ENCODE measurements at regions not wholly inside any gene's neighbourhood (a gene's known extent, or its start where the extent isn't known, plus 50 kb on each side); places are given as distances from the start of the nearest gene placed in this dataset.
A peak's percentile ranks its signal among the peaks of the same experiment; 100 is the strongest.

GRCh38 chr7:12139416-12139815 lies 71.7 kb upstream of the TMEM106B start:
- H3K9me2 ChIP-seq (replicated peaks; ENCODE audit: insufficient read depth) = no peaks in the 10 kb centered on the region
- no peaks in the 10 kb centered on the region for H3K4me1 ChIP-seq (ENCODE audit: insufficient read depth)
- H4K20me1 ChIP-seq (ENCODE audit: insufficient read depth, poor library complexity, severe bottlenecking) = no peaks in the 10 kb centered on the region
- no peak overlapping the region for H3K4me2 ChIP-seq
- H3K36me3 ChIP-seq (replicated peaks; ENCODE audit: insufficient read depth, low read depth) = no peaks in the 10 kb centered on the region
- TF ChIP-seq, protein P1, sequence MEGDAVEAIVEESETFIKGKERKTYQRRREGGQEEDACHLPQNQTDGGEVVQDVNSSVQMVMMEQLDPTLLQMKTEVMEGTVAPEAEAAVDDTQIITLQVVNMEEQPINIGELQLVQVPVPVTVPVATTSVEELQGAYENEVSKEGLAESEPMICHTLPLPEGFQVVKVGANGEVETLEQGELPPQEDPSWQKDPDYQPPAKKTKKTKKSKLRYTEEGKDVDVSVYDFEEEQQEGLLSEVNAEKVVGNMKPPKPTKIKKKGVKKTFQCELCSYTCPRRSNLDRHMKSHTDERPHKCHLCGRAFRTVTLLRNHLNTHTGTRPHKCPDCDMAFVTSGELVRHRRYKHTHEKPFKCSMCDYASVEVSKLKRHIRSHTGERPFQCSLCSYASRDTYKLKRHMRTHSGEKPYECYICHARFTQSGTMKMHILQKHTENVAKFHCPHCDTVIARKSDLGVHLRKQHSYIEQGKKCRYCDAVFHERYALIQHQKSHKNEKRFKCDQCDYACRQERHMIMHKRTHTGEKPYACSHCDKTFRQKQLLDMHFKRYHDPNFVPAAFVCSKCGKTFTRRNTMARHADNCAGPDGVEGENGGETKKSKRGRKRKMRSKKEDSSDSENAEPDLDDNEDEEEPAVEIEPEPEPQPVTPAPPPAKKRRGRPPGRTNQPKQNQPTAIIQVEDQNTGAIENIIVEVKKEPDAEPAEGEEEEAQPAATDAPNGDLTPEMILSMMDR (IDR thresholded peaks at IDR 0.05; ENCODE audit: poor library complexity) = no peak
- TF ChIP-seq EZH2phosphoT487 (IDR thresholded peaks at IDR 0.05; ENCODE audit: low read depth, severe bottlenecking, unreplicated experiment) (no peak), EZH2 (IDR thresholded peaks at IDR 0.05; ENCODE audit: borderline replicate concordance) (no peak)
- H3K4me3 ChIP-seq = no peak overlapping the region
- no peak for DNase-seq (ENCODE audit: low spot score)
- H3K79me2 ChIP-seq = no peaks in the 10 kb centered on the region
- no peaks in the 10 kb centered on the region for H3K27me3 ChIP-seq
- no peak overlapping the region for H3K27ac ChIP-seq
- H3K9me3 ChIP-seq (ENCODE audit: low read depth) = no peaks in the 10 kb centered on the region
- H2AFZ ChIP-seq = no peak overlapping the region
- WGBS (ENCODE audit: low lambda C conversion rate, missing lambda C conversion rate) = 92% methylated on average over 6 of the region's 6 CpGs

DNA sequence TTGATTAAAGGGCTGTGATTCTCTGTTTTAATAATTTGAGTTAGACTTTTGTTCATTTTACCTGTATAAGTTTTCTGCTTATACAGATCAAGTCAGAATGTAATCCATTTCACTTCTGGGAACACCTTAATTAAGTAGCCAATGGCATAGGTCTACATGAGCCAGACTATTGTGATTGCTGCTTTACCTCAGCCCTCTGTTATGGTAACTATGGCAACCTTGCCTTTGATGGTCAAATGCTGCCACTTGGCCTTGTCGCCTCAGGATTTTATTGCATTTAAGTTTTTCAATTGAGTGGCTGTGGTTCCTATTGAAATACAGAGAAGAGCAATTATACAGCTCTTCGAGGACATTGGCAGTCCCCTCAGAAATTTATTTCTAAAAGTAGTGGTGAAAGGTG lies 64.3 kb upstream of the TMEM106B start:
- H3K27ac ChIP-seq = no peak overlapping the region
- H3K36me3 ChIP-seq (replicated peaks; ENCODE audit: insufficient read depth, low read depth) = no peaks in the 10 kb centered on the region
- H3K9me3 ChIP-seq (ENCODE audit: low read depth) = no peaks in the 10 kb centered on the region
- H3K4me3 ChIP-seq = no peak overlapping the region
- no peaks in the 10 kb centered on the region for H3K4me1 ChIP-seq (ENCODE audit: insufficient read depth)
- DNase-seq (ENCODE audit: low spot score) = no peak
- TF ChIP-seq EZH2 (IDR thresholded peaks at IDR 0.05; ENCODE audit: borderline replicate concordance) (no peak), EZH2phosphoT487 (IDR thresholded peaks at IDR 0.05; ENCODE audit: low read depth, severe bottlenecking, unreplicated experiment) (no peak)
- TF ChIP-seq, protein P1 (IDR thresholded peaks at IDR 0.05; ENCODE audit: poor library complexity) = no peak
- H2AFZ ChIP-seq = no peak overlapping the region
- H3K79me2 ChIP-seq = no peaks in the 10 kb centered on the region
- WGBS (ENCODE audit: low lambda C conversion rate, missing lambda C conversion rate) = 61% methylated on average over 2 of the region's 2 CpGs
- no peaks in the 10 kb centered on the region for H3K27me3 ChIP-seq
- H4K20me1 ChIP-seq (ENCODE audit: insufficient read depth, poor library complexity, severe bottlenecking) = no peaks in the 10 kb centered on the region
- H3K4me2 ChIP-seq = no peak overlapping the region
- no peaks in the 10 kb centered on the region for H3K9me2 ChIP-seq (replicated peaks; ENCODE audit: insufficient read depth)

DNA sequence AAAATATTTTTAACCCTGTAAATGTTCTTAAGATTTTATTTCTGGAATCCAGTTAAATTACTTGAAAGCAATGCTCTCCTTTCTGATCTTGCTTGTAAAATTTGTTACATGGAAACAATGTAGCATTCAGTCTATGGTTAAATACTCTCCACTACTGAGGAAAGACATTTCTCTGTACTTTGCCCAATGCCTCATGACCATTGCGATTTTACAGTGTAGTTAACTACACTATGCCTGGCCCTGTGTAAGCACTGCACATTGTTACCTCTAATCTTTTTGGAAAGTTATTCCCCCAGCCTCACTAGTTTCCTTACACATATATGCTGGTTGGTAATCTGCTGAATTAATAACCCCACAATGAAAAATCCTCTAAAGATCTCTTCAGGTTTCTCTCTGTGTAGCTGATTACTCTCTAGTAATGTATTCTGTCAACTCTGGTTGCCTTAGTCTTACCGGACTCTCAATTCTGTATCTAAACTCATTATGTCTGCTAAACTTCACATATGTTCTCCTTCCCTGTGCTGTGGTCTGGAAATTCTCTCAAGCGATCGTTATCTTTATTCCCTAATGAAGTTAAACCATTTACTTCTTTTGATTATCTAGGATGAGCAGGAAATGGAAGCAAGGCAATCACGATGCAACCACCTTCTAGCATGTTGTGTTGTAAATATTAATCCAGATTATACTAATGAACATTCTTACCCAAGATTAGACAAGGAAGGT lies 58.7 kb upstream of the TMEM106B start:
- Histone ChIP-seq H2AFZ (peak overlapping the region; percentile 27), H3K27ac (peak overlapping the region; percentile 39), H3K4me1 (ENCODE audit: insufficient read depth) (no peaks in the 10 kb centered on the region), H3K9me2 (replicated peaks; ENCODE audit: insufficient read depth) (no peaks in the 10 kb centered on the region), H3K79me2 (no peaks in the 10 kb centered on the region), H3K4me2 (peak overlapping the region; percentile 19), H4K20me1 (ENCODE audit: insufficient read depth, poor library complexity, severe bottlenecking) (no peaks in the 10 kb centered on the region), H3K27me3 (no peaks in the 10 kb centered on the region), H3K9me3 (ENCODE audit: low read depth) (no peaks in the 10 kb centered on the region), H3K36me3 (replicated peaks; ENCODE audit: insufficient read depth, low read depth) (no peaks in the 10 kb centered on the region), H3K4me3 (no peak overlapping the region)
- 41% methylated on average over 5 of the region's 5 CpGs for WGBS (ENCODE audit: low lambda C conversion rate, missing lambda C conversion rate)
- peak; percentile 13 for DNase-seq (ENCODE audit: low spot score)
- TF ChIP-seq EZH2phosphoT487 (IDR thresholded peaks at IDR 0.05; ENCODE audit: low read depth, severe bottlenecking, unreplicated experiment) = no peak
- no peak for TF ChIP-seq EZH2 (IDR thresholded peaks at IDR 0.05; ENCODE audit: borderline replicate concordance)
- TF ChIP-seq, protein P1 (IDR thresholded peaks at IDR 0.05; ENCODE audit: poor library complexity) = no peak

Data from hepatocyte (in vitro differentiated cells).